ENCODE measurements at regions not wholly inside any gene's neighbourhood (a gene's known extent, or its start where the extent isn't known, plus 50 kb on each side); places are given as distances from the start of the nearest gene placed in this dataset.

- TF ChIP-seq EZH2phosphoT487 (conservative IDR thresholded peaks at IDR 0.05; ENCODE audit: low read length) (no peak), CTCF (IDR thresholded peaks at IDR 0.05; ENCODE audit: insufficient read depth, low read length, poor library complexity, severe bottlenecking) (no peak)
Measured at GRCh38 chr9:101915482-101915881, 177.0 kb upstream of the GRIN3A start.
